A204.1 (cell line): ENCODE measurements at regions not wholly inside any gene's neighbourhood (a gene's known extent, or its start where the extent isn't known, plus 50 kb on each side); places are given as distances from the start of the nearest gene placed in this dataset.
"Not testable (repeated sequence)": the region's sequence is repeated elsewhere in the genome, so short reads cannot be mapped to it uniquely, and the experiment has no call there.

Source experiments
- FAIRE-seq: peaks from 2 replicates; lab custom pipeline; 2012; peaks lifted over from hg19 to GRCh38; lab: Jason Lieb, UNC

DNA sequence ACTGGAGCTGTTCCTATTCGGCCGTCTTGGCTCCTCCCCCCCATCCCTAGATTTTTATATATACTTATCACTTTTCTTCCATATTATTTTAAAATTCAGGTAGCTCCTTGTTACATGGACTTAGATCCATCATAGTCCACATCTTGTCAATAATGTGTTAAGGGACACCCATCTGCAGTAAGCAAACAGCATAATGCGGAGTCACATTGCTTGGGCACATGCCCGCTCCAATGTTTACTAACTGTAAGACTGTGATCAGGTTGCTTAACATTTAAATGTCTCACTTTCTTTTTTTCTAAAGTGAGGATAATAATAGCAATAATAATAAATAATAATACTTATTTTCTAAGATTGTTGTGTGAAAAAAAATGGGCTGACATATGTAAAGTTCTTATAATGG lies 303.2 kb upstream of the SOX14 start:
- FAIRE-seq = no peak

DNA sequence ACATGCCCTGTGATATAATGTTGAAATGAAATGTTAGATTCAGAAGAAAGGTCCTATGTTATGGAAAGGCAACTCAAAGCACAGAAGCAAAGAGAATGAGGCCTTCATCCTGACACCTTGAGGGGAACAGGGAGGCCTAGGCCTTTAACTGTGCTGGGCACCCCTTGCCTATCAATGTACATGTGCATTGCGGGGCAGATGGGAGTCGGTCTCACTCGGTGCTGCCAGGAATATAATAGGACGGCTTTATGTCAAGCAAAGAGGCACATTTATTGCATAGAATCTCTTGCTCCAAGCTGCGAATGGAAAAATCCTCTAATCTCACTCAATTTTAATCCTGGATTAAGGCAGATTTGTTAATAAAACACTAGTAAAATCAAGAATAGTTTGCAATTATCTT lies 301.0 kb upstream of the SOX14 start:
- no peak for FAIRE-seq

DNA sequence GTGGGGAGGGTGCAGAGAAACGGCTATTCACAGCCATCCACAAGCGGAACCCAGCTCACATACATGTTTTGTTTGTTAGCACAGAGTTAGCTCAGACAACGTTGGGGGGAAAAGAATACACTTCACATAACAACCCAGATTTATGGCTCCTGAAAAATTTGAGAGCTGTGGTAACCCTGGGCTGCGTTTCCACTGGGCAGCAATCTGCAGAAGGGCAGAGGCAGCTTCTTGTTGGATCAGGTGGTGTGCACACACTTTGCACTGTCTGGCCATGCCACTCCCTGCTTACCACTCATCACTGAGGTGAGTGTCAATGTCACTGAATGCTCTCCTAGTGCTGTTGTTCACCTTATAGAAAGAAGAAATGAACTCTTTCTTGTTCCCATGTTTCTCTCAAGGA lies 299.8 kb upstream of the SOX14 start:
- no peak for FAIRE-seq

DNA sequence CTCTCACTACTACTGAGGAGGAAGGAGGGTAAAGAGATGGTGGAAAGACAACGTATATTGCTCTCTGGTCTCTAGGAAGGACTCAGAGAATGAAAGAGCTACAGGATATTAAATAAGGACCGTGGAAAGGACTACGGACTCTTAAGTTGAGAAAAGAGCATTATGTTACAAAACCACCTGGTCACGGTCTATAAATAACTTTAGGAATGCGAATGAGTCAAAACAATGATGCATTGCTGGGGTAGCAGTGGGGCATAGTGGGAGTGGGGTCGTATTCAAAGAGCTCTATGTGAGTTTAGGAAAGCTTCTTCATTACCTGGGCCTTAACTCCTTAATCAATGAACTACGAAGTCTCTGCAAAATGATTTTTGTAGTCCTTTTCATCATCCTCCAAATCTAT lies 295.7 kb upstream of the SOX14 start:
- FAIRE-seq = no peak

DNA sequence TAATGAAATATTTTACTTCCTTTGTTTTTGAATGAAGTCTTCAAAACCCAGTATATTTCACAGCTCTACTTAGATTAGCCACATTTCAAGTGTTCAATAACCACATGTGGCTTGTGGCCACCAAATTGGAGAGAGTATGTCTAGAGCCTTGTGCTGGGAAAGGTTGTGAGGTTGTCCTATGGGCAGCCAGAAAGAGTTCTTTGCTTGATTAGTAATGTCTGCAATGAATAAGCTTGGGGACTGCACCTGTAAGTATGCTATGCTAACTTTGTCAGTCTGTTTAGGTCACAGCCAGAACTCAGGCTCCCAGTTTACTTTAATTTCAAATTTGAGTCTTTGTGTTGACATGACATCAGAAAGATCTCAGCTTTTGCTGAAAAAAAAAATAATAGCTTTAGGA lies 294.9 kb upstream of the SOX14 start:
- no peak for FAIRE-seq

DNA sequence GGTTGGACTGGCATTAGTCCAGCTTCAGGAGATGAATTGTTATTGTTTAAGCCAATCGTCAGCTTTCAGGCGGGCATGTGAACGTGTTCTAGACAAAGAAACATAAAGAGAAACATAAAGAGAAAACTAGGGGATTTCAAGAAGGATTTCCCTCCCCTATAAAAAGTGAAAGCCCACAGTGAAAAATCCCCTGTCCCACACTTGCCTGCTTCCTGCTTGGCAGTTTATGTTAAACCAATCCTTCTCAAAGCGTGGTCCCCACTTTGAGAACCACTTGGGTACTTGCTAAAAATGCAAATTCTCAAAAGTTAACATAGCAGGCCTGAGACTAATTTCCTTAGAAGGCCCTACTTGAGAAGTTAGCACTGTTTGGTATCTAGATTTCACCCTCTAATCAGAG lies 293.0 kb upstream of the SOX14 start:
- no peak for FAIRE-seq

DNA sequence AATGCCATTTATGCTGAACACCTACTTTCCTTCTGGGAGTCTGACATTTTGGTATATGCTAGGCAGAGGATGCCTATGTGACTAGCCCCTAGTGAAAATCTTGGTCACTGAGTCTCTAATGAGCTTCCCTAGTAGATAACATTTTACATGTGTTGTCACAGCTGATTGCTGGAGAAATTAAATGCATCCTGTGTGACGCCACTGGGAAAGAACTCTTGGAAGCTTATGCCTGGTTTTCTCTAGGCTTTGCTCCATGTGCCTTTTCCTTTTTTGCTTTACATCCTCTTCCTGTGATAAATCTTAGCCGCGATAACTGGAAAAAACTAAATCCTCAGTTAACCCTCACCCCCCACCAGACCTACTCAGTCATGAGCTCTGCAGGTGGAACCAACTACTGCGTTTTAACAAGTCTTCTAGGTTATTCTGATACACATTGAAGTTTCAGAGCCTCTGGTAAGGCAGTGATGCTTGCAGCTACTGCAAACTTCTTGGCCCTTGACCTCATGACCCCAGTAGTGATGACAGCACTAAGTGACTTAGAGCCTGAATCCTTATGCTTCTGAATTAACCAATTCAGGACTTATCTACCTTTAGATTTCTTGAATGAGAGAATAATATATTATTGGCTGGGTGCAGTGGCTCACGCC lies 292.4 kb upstream of the SOX14 start:
- no peak for FAIRE-seq

DNA sequence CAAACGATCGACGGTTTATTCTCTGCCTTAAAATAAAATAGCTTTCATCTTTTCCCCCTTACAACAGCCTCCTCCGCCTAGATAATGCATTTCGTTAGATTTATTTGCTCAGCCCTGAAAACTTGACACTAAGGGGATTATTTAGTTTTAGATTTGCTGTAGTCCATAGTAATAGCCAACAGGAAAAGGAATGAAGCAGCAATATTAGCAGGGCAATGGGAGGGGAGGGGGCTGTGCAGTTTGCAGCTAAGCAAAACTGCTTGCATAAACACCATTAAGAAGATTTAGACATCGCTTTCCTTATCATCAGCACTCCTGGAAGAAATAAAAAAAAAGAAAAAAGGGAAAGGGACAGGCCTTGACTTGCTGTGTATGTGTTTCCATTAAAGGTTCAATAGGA lies 286.5 kb upstream of the SOX14 start:
- FAIRE-seq = no peak

DNA sequence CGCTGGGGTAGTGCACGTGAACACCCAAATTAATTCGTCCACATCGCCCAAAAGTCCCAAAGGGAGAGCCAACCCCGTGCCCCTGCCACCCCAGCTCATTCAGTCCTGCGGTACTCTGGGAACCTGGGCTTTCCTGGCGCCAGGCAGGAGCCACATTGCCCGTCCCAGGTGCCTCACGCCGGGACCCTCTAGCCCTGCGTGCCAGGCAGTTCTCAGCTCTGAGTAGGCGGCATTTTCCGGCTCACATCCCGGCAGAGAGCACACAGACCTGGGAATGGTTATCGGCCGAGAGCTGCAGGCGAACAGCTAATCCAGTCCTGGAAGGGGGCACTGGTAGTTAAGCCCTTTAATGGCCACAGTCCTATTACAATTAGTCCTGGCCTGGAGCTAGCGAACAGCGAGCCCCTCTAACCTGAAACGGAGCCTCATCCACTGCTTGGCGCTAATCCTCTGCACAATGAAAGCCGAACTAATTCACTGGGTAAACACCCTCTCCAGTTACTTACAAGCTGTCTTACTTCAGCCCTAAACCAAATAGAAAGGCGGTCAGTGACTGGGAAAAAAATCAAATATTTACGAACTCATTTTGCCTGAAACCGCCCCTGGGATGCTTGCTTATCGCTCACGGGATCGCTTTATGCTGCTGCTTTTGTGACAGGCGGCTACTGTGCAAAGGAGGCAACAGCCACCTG lies 254.6 kb upstream of the SOX14 start:
- no peak for FAIRE-seq

DNA sequence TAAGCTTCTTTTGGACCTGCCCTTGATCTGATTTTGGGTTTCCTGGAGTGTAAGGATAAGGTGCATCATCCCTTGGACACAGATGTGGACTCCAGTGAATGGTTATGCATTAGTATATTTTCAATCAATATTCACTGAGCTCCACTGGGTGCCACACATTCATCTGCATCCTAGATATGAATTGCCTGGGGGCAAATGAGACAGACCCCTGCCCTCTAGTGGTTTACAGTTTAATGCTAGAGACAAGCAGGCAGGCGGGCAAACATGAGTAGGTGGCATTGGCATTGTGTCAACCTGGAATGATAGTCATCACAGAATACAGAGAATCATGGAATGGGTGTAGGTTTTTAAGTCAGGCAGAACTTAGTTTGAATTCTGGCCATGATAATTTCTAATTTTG lies 252.5 kb upstream of the SOX14 start:
- FAIRE-seq = no peak

DNA sequence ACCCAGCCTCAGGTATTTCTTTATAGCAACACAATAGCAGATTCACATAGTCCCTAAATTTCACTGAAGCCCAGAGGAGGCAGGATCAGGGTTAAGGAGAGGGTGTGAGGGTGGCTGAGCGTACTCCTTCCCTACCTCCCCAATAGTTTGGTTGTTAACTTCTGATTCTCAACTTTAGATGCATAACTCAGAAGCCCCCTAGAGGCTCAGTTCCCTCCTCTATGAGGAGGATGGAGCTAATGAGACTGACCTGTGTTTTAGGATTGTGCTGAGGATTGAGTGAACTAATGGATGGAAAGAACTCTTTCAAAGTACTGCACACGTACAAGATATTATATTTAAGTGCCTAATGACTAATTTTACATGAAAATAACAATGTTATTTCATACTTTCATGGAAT lies 249.3 kb upstream of the SOX14 start:
- FAIRE-seq = no peak

DNA sequence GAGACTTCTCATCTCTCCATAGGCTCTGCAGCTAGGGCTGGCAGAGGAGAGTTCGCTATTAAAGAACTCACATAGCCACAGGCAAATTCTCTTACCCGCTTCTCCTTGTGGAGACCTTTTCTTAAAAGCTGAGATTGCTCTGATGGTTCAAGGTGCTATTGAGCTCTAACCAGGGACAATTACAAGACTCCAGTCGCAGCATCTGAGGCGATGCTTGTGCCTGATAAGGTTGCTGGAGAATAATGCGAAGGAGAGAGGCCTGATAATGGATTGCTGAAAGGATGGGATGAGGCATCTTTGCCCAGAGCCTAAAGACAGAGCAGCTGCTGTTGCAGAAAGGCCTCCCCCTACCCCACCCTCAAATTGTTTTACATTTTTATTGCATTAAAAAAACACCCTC lies 244.5 kb upstream of the SOX14 start:
- FAIRE-seq = no peak

DNA sequence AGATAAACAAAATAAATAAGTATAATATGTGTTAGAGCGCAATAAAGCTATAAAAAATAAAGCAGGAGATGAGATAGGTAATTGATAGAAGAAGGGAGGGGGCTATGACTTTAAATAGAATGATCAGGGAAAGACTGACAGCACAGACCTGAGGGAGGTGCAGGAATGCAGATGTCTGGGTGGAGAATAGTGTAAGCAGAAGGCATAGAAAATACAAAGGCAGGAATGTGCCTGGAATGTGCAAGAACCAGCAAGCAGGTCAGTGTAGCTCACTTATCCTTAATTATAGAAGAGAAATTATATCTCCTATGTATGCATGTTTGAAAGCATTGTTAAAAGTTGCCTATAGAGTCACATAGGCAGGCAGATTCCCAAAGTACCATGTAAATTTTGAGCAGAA lies 239.4 kb upstream of the SOX14 start:
- FAIRE-seq = no peak

DNA sequence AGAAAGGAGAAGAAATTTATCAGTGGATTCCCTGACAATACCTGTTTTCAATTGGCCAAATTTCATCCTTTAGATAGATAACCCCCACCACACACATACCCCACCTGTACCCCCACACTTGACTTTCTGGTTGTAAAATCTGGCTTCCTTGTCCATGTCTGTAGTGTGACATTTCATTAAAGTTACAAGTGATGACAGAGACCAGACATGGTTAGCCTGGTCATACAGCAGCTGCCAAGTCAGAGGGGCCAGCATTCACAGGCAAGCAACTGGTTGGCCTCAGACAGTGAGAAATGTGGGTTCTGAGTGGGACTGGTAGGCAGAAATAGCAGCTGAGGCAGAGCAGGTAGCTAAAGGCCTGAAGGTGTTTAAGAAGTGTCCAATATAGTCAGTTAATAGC lies 238.6 kb upstream of the SOX14 start:
- no peak for FAIRE-seq

DNA sequence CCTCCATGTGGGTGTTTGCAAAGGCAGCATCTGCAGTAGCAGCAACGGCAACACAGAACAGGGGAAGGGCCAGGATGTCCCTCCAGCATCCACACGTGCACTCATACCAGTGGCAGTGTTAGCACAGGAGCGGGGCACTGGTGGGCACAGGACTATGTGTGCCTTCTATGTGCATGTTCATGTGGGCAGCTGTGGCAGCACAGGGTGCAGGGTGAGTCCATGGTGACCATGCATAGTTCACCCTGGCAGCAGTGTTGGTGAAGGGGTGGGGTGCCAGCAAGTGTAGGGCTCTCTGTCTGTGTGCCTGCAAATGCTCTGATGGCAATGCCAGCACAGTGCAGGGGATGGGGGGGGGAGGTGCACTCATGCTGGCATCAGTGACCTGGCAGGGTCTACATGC lies 222.1 kb upstream of the SOX14 start:
- no peak for FAIRE-seq

DNA sequence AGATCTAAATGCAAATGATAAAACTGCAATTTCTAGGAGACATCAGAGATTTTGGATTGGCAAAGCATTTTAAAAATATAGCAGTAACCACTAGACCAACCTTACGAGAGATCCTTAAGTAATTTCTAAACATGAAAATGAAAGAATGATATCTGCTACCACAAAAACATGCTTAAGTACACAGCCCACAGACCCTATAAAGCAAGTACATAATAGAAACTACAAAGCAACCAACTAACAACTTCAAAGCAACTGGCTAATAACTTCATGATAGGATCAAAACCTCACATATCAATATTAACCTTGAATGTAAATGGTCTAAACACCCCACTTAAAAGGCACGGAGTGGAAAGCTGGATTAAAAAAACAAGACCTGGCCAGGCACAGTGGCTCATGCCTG lies 209.9 kb upstream of the SOX14 start:
- no peak for FAIRE-seq

DNA sequence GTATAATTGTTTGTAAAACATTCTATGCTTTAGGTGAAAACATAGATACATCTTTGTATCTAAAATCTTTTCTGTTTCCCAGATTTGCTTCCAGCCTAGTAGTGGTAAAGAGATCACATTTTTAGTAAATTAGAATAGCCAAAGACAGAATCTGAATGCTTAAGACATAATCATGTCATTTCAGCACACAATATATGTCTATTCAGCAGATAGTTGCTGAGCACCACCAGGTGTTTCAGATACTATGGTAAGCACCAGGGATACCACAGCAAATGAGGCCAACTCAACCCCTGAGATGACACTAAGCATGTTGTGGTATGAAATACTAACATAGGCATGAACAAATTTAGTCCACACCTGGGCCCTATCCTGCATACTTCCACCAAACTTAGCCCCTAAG lies 195.2 kb upstream of the SOX14 start:
- no peak for FAIRE-seq

DNA sequence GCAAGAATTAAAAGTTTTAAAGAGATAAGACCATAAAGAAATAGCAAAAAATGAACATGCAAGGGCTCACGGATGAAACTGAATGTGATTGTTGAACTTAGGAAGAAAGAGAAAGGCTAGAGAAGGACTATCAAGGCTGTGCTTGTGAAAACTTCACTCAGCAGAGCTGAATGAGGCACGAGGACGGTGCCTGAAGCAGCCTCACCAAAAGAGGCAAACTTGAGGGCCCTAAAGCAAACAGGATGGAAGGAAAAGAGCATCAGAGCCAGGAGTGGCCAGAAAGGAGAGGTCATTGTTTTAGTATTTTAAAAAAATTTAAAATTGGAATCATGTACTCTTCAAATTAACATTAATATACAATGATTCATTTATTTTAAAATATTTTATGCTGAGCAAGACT lies 191.2 kb upstream of the SOX14 start:
- no peak for FAIRE-seq

DNA sequence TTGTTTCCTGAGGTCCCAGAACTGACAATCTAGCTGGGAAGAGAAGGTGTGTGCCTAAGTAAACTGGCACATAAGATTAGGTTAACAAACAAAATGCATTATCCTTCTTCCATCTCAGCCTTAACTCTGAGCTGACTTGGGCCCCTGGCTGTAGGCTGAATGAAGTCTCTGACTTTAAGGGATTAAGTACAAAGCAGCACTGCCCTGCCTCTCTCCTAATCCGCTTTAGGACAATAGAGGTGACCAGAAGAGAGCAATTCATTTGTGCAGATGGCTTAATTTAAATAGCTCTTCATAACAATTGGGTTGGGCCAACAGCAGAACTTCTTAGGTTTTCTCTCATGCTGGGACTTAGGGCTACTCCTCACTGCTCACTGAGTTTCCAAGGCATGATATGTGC lies 181.6 kb upstream of the SOX14 start:
- FAIRE-seq = no peak

DNA sequence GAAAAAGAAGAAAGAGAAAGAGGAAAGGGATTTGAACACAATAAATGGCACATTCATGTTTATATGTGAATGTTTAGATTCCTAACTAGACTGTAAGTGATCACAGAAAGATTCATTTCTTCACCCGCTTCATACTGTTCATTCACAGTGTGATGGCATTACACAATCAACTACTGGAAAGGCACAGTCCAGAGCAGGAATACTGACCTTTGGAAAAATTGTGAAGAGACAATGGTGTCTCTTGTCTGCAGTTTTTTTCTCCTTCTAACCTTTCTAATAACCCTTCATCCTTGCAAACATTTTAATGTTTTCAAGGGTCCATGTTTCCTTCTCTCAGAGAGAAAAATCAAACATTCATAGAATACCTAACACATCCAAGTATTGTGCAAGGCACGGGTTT lies 180.9 kb upstream of the SOX14 start:
- FAIRE-seq = no peak

DNA sequence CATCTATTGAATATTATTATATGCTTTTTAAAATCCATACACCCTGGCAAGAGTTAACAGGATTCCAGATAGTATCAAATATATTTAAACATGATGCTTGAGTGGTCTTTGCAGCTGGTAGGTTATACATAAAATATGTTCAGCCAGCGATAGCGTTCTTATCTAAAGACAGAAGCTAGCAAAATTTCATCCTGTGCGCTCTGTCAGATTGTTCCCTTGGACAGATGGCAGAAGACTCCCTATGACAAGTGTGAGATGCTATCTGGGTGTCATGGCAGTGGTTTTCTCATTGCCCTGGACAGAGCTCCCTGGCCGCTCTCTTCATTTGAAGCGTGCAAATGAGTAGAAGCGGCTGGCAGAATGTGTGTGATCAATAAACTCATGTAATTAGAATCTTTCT lies 175.2 kb upstream of the SOX14 start:
- FAIRE-seq = no peak

DNA sequence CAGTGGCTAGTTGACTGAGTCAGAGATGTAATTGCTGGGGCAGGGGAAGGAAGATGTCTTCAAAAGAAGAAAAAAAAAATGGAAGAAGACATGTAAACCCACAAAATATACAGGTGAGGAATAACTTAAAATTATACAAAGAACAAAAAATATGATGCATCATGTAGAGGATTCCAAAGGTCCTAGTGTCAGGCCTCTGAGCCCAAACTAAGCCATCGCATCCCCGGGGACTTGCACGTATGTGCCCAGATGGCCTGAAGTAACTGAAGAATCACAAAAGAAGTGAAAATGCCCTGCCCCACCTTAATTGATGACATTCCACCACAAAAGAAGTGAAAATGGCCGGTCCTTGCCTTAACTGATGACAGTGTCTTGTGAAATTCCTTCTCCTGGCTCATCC lies 168.7 kb upstream of the SOX14 start:
- FAIRE-seq = not testable (repeated sequence)

DNA sequence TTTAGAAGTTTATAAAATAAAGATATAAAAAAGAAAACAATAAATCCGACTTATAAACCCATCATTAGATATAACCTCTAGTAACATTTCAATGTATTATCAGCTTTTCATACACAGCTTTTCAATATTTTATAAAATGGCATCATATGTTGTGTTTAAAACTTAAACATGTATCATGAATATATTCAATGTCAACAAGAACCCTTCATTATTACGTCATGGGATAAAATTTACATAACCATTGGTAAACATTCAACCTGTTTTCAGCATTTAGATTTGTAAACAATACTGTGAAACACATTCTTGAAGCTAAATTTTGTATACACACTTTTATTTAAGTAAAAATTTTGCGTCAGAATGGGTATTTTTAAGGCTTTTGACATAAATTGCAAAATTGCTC lies 153.4 kb upstream of the SOX14 start:
- no peak for FAIRE-seq

DNA sequence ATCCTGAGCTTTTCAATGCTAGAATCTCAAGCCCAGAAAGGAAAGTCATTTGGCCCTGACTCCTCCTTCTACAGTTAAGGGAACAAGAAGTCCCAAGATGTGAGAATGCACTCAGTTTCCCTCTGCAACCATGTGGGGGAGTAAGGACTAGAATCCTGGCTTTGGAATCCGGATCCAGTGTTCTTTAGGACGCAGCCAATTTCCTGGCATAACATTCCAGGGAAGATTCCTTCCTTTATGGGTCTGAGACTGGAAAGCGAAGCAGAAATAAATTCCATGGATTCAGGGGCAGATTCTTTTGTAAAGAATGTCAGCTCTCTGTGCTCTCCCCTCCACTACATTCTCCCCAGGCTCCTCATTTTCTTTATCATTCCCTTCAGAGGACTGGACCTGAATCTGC lies 151.8 kb upstream of the SOX14 start:
- FAIRE-seq = no peak
